ENCODE measurements at regions not wholly inside any gene's neighbourhood (a gene's known extent, or its start where the extent isn't known, plus 50 kb on each side); places are given as distances from the start of the nearest gene placed in this dataset.

- Mint-ChIP-seq H3K27me3 (ENCODE audit: unreplicated experiment) (no peaks in the 10 kb centered on the region), H3K9me3 (ENCODE audit: unreplicated experiment) (no peaks in the 10 kb centered on the region), H3K36me3 (ENCODE audit: low read depth, unreplicated experiment) (no peaks in the 10 kb centered on the region), H3K4me3 (ENCODE audit: unreplicated experiment) (no peak overlapping the region), H3K27ac (ENCODE audit: unreplicated experiment) (no peak overlapping the region), H3K4me1 (ENCODE audit: unreplicated experiment) (peaks cover 12% of the 10 kb centered on the region)
- DNase-seq (ENCODE audit: low spot score): no peak
- TF ChIP-seq CTCF (IDR thresholded peaks at IDR 0.05; ENCODE audit: unreplicated experiment): no peak
Measured at GRCh38 chr6:26220145-26220970, 133.1 kb downstream of the HFE start.

GRCh38 chr6:26221186-26221585 lies 134.0 kb downstream of the HFE start:
- TF ChIP-seq CTCF (IDR thresholded peaks at IDR 0.05; ENCODE audit: unreplicated experiment): no peak
- no peak for DNase-seq (ENCODE audit: low spot score)
- no peaks in the 10 kb centered on the region for H3K9me3 Mint-ChIP-seq (ENCODE audit: unreplicated experiment)
- H3K36me3 Mint-ChIP-seq (ENCODE audit: low read depth, unreplicated experiment): no peaks in the 10 kb centered on the region
- no peak overlapping the region for H3K27ac Mint-ChIP-seq (ENCODE audit: unreplicated experiment)
- peaks cover 12% of the 10 kb centered on the region for H3K4me1 Mint-ChIP-seq (ENCODE audit: unreplicated experiment)
- no peaks in the 10 kb centered on the region for H3K27me3 Mint-ChIP-seq (ENCODE audit: unreplicated experiment)
- H3K4me3 Mint-ChIP-seq (ENCODE audit: unreplicated experiment): no peak overlapping the region

GRCh38 chr6:26222571-26222970 lies 135.3 kb downstream of the HFE start:
- Mint-ChIP-seq H3K36me3 (ENCODE audit: low read depth, unreplicated experiment) (no peaks in the 10 kb centered on the region), H3K4me3 (ENCODE audit: unreplicated experiment) (no peak overlapping the region), H3K9me3 (ENCODE audit: unreplicated experiment) (no peaks in the 10 kb centered on the region), H3K27me3 (ENCODE audit: unreplicated experiment) (no peaks in the 10 kb centered on the region), H3K27ac (ENCODE audit: unreplicated experiment) (no peak overlapping the region), H3K4me1 (ENCODE audit: unreplicated experiment) (peaks cover 16% of the 10 kb centered on the region)
- DNase-seq (ENCODE audit: low spot score): no peak
- no peak for TF ChIP-seq CTCF (IDR thresholded peaks at IDR 0.05; ENCODE audit: unreplicated experiment)

- Mint-ChIP-seq H3K36me3 (ENCODE audit: low read depth, unreplicated experiment) (no peaks in the 10 kb centered on the region), H3K4me3 (ENCODE audit: unreplicated experiment) (no peak overlapping the region), H3K27ac (ENCODE audit: unreplicated experiment) (no peak overlapping the region), H3K4me1 (ENCODE audit: unreplicated experiment) (peaks cover 16% of the 10 kb centered on the region), H3K27me3 (ENCODE audit: unreplicated experiment) (no peaks in the 10 kb centered on the region), H3K9me3 (ENCODE audit: unreplicated experiment) (no peaks in the 10 kb centered on the region)
- no peak for TF ChIP-seq CTCF (IDR thresholded peaks at IDR 0.05; ENCODE audit: unreplicated experiment)
- DNase-seq (ENCODE audit: low spot score): no peak
Measured at GRCh38 chr6:26223228-26223627, 136.0 kb downstream of the HFE start.
